ENCODE measurements at regions not wholly inside any gene's neighbourhood (a gene's known extent, or its start where the extent isn't known, plus 50 kb on each side); places are given as distances from the start of the nearest gene placed in this dataset.
"Not testable (repeated sequence)": the region's sequence is repeated elsewhere in the genome, so short reads cannot be mapped to it uniquely, and the experiment has no call there.

GRCh38 chr13:38002606-38003005, 133.0 kb upstream of the TRPC4 start:
- DNase-seq (ENCODE audit: low read depth in 2 of 2) = no peak

GRCh38 chr13:37997641-37998040, 128.1 kb upstream of the TRPC4 start:
- DNase-seq (ENCODE audit: low read depth in 2 of 2) = no peak

- DNase-seq (ENCODE audit: low read depth in 2 of 2) = no peak
Measured at GRCh38 chr13:37995092-37995491, 125.5 kb upstream of the TRPC4 start.

DNA sequence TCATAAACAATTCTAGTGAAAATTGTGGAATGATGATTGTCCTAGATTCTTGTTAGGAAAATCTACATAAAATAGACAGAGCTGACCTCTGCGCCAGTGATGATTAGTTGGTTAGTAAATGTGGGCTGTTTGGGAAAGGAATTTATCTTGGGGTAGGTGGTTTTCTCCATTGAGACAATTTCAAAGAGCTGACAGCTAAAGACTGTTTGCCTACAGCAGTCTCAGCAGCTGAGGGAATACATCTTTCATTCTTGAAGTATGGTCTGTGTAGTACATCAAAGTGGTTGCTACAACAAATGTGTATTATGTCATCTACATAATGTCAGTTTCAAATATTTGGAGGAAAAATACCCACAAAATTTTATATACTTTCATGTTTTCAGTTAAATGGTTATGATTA, 117.2 kb upstream of the TRPC4 start:
- no peak for DNase-seq (ENCODE audit: low read depth in 2 of 2)

DNA sequence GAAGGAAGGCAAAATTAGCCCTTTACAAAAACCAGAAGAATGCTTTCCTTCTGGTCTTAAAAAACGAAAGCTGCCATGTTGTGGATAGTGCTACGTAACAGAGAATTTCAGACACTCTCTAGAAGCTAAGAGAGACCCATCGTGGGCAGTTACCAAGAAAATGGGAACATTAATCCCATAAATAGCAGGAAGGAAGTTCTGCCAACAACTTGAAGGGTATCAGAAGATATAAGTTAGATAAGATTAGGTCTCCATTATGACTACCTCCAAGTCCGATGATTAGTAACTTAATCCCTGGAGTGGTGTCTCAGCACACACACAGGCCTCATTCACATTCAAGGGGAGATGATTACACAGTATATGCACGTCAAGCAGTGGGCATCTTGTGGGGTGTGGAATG, 115.7 kb upstream of the TRPC4 start:
- no peak for DNase-seq (ENCODE audit: low read depth in 2 of 2)

GRCh38 chr13:37984357-37984756, 114.8 kb upstream of the TRPC4 start:
- no peak for DNase-seq (ENCODE audit: low read depth in 2 of 2)

DNA sequence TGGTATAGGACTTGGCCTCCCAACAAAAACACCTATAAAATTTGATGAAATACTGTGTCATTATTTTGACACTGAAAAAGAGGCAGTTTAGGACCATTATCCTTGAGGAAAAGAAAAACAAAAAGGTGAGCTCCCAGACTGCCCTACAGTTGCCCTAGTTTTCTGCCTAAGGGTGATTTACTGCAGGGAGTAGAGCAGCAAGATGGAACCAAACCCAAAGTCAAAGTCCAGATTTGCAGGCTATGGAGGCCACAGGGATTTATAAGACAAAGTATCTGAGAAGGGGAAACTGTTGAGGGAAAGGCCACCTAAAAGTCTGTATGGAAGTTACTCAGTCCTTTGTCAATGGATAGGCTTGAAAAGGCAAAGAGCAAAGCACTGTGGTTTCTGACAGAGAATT, 112.4 kb upstream of the TRPC4 start:
- DNase-seq (ENCODE audit: low read depth in 2 of 2) = no peak

- DNase-seq (ENCODE audit: low read depth in 2 of 2) = no peak
Measured at GRCh38 chr13:37978680-37979079, 109.1 kb upstream of the TRPC4 start.

DNA sequence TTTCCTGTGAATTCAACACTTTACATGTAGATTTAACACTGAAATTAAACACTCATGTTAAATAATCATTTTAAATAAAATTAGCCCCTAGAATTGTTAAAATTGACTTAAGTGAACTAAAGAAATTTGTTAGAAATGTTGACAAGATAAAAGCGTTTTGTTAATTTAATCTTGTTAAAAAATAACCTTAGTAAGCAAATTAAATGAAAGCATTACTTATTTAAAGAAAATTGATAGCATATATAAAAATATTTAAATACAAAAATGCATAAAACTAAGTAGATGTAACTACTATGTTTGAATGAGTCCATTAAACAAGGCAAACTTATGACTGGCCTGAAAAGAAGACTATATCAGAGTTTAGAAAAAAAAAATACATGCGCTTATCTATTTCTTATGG, 99.0 kb upstream of the TRPC4 start:
- no peak for DNase-seq (ENCODE audit: low read depth in 2 of 2)

- DNase-seq (ENCODE audit: low read depth in 2 of 2) = no peak
Measured at GRCh38 chr13:37966266-37966665, 96.7 kb upstream of the TRPC4 start.

DNA sequence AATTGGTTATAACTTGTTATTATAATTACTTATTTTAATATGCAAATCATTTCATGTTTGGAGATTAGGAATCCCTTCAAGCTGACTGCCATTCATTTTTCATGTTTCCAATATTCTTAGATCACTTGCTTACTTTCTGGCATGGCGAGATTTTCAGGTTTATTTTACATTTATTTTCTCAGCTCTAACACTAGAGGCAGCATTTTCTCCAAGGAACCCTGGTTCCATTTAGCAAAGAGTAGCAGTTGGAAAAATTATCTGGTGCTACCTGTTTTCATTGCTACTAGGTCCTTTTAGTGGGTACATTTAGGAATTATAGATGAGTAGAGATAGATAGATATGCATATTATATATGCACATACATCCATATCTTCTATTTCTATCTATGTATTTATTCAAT, 90.9 kb upstream of the TRPC4 start:
- DNase-seq (ENCODE audit: low read depth in 2 of 2) = no peak

DNA sequence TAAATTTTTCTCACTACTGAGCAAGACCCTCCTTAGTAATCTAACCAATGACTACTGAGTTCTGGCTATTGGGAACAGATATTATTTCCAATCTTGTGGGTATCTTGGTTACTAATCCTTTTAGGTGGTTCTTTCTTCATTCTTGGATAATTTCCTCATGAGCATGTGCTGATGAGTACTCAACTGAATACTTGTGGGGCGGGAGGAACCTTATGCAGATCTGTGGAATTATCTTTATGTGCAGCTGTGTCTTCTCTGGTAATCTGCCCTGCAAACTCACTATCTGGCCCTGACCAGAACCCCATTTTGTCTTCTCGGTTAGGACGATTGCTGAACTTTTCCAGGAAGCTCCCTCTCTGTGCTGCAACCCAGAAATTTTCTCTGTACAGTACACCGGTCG, 89.7 kb upstream of the TRPC4 start:
- DNase-seq (ENCODE audit: low read depth in 2 of 2) = no peak

GRCh38 chr13:37956536-37956935, 87.0 kb upstream of the TRPC4 start:
- no peak for DNase-seq (ENCODE audit: low read depth in 2 of 2)

DNA sequence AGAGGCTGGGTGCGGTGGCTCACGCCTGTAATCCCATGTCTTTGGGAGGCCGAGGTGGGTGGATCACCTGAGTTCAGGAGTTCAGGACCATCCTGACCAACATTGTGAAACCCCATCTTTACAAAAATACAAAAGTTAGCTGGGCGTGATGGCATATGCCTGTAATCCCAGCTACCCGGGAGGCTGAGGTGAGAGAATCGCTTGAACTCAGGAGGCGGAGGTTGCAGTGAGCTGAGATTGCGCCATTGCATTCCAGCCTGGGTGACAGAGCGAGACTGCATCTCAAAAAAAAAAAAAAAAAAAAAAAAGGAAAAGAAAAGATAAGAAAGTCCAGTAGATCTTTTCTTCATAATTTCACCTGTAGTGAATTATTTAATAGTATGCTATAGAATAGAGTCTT, 85.0 kb upstream of the TRPC4 start:
- not testable (repeated sequence) for DNase-seq (ENCODE audit: low read depth in 2 of 2)

DNA sequence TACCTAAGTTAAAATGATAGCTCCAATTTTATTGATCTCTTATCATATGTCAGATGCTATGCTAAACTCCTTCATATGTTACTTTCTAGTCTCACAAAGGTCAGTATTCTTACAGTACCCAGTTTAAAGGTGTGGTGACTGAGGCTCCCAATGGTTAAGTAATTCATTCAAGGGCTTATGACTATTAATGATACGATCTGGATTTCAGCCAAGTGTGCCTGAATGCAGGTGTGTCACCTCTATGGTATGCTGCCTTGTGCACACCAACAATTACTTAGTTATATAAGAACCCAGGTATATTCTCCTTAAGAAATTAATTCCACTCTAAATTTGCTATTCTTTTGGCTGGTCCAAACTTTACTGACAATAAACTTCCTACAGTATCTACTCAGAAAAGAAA, 84.6 kb upstream of the TRPC4 start:
- DNase-seq (ENCODE audit: low read depth in 2 of 2) = no peak

- DNase-seq (ENCODE audit: low read depth in 2 of 2) = no peak
Measured at GRCh38 chr13:37953696-37954095, 84.1 kb upstream of the TRPC4 start.

DNA sequence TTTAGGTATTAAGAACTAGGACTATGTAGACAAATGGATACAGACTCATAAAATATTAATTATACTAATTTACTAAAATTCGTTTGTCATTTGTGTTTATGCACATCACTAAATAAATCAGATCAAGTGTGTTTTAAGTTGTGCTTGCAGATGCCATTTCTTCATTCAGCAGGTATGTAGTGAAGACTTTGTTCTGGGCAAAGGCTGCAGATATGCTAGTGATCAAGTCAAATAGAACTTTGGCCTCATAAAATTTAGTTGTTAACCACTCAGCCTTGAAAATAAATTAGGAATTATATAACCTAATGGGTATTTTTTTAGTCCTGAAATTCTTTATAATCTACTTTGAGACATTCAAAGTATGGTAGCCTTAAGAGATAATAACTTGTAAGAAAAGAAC, 80.4 kb upstream of the TRPC4 start:
- DNase-seq (ENCODE audit: low read depth in 2 of 2) = no peak

GRCh38 chr13:37947419-37948140, 78.0 kb upstream of the TRPC4 start:
- no peak for DNase-seq (ENCODE audit: low read depth in 2 of 2)

- no peak for DNase-seq (ENCODE audit: low read depth in 2 of 2)
Measured at GRCh38 chr13:37945651-37946575, 76.3 kb upstream of the TRPC4 start.

GRCh38 chr13:37944869-37945442, 75.4 kb upstream of the TRPC4 start:
- no peak for DNase-seq (ENCODE audit: low read depth in 2 of 2)

GRCh38 chr13:37944081-37944868, 74.7 kb upstream of the TRPC4 start:
- DNase-seq (ENCODE audit: low read depth in 2 of 2) = no peak

DNA sequence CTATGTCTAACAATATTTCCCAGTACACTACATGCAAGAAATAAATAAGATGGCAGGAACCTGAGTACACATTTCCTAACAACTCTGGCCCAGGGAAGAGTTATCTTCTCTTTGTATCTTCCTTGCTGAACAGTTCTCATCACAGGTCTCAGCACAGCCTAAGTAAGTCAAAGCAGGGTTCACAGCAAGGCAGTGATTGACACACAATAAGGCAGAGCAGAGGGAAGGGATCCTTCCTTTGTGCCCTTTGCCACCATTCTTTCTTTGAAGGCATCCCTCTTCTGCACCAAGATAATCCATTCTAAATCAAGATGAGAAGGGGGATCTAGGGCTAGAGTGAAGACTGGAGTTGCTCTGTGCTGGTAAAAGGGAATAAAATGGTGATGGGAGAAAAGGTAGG, 73.4 kb upstream of the TRPC4 start:
- no peak for DNase-seq (ENCODE audit: low read depth in 2 of 2)
